OCI-LY3 (cell line): ENCODE measurements at regions not wholly inside any gene's neighbourhood (a gene's known extent, or its start where the extent isn't known, plus 50 kb on each side); places are given as distances from the start of the nearest gene placed in this dataset.

Source experiments
- CTCF ChIP-seq: fragments of 200-600, 300-600 bp; sonication (generic); IDR thresholded peaks from 2 replicates; pipeline ENCODE4 v1.5.1; 2014; ENCODE audit warnings: antibody characterized with exemption, low read length, low read depth
- EZH2phosphoT487 ChIP-seq: fragments of 200-600 bp; shearing (Covaris generic); IDR thresholded peaks from 2 replicates; pipeline ENCODE4 v1.6.1; 2018; ENCODE audit warnings: antibody characterized with exemption, mixed run types, low read depth

GRCh38 chr15:70566989-70567388, 196.4 kb downstream of the UACA start:
- TF ChIP-seq CTCF (no peak), EZH2phosphoT487 (no peak)
